OCI-LY7 (cell line): ENCODE measurements at regions not wholly inside any gene's neighbourhood (a gene's known extent, or its start where the extent isn't known, plus 50 kb on each side); places are given as distances from the start of the nearest gene placed in this dataset.

ENCODE experiments used
- BruUV-seq: library from RNA; stranded (reverse); fragments of 400-500 nt; replicated peaks from 2 replicates; lab custom pipeline; 2021; lab: Mats Ljungman, UMichigan
- CTCF ChIA-PET: fragments of 300-600 bp; sonication (Branson Sonifier 250); formaldehyde crosslinking; loops from one replicate; lab custom pipeline; 2022; ENCODE audit warnings: antibody characterized with exemption; ENCODE audit not compliant: unreplicated experiment; lab: Charles Lee
- POLR2A ChIA-PET: fragments of 300-600 bp; sonication (Branson Sonifier 250); formaldehyde crosslinking; loops from one replicate; lab custom pipeline; 2022; ENCODE audit warnings: antibody characterized with exemption; lab: Charles Lee
- DNase-seq: peaks from one replicate; pipeline ENCODE4 v3.0.0-alpha.2; 2015; ENCODE audit warnings: low spot score
- H2AFZ ChIP-seq: fragments of 200-600 bp; sonication (generic), shearing (Covaris generic); 2 replicates; pipeline ENCODE4 v1.6.1; 2014; ENCODE audit warnings: mild to moderate bottlenecking, antibody characterized with exemption, low read length, moderate library complexity
- H3K27ac ChIP-seq: fragments of 200-600 bp; sonication (generic); 2 replicates; pipeline ENCODE4 v1.5.1; 2014; ENCODE audit warnings: mixed run types, low read depth, mild to moderate bottlenecking, moderate library complexity, low read length, inconsistent platforms; ENCODE audit not compliant: poor library complexity, severe bottlenecking
- H3K36me3 ChIP-seq: fragments of 200-600 bp; sonication (generic); 2 replicates; pipeline ENCODE4 v1.6.1; 2014; ENCODE audit warnings: mild to moderate bottlenecking, antibody characterized with exemption, low read length, moderate library complexity, mixed read lengths; ENCODE audit not compliant: insufficient read depth
- H3K4me1 ChIP-seq: fragments of 200-600 bp; sonication (generic); 2 replicates; pipeline ENCODE4 v1.5.1; 2014; ENCODE audit warnings: mild to moderate bottlenecking, low read length; ENCODE audit not compliant: insufficient read depth, poor library complexity, severe bottlenecking
- H3K4me2 ChIP-seq: fragments of 200-600 bp; sonication (generic); 2 replicates; pipeline ENCODE4 v1.6.1; 2014; ENCODE audit warnings: mild to moderate bottlenecking, low read length
- H3K4me3 ChIP-seq: fragments of 200-600 bp; sonication (generic); 2 replicates; pipeline ENCODE4 v1.5.1; 2014; ENCODE audit warnings: mild to moderate bottlenecking, low read depth, low read length; ENCODE audit not compliant: poor library complexity, severe bottlenecking
- H3K79me2 ChIP-seq: fragments of 200-600 bp; sonication (generic); 2 replicates; pipeline ENCODE4 v1.6.1; 2016; ENCODE audit warnings: low read depth, mild to moderate bottlenecking, low read length, moderate library complexity, mixed read lengths; ENCODE audit not compliant: insufficient read depth
- H3K9me2 ChIP-seq: fragments of 200-600 bp; sonication (generic); 2 replicates; pipeline ENCODE4 v1.6.1; 2016; ENCODE audit warnings: mild to moderate bottlenecking, low read length, mixed read lengths; ENCODE audit not compliant: insufficient read depth
- H3K9me3 ChIP-seq: fragments of 200-600 bp; sonication (generic); 2 replicates; pipeline ENCODE4 v1.6.1; 2014; ENCODE audit warnings: mild to moderate bottlenecking, mixed run types, low read length, mixed read lengths
- H4K20me1 ChIP-seq: fragments of 200-600 bp; sonication (generic); 2 replicates; pipeline ENCODE4 v1.6.1; 2014; ENCODE audit warnings: mild to moderate bottlenecking, antibody characterized with exemption, low read length, moderate library complexity, mixed read lengths; ENCODE audit not compliant: insufficient read depth
- CTCF ChIP-seq: fragments of 200-600 bp; sonication (generic); conservative IDR thresholded peaks from 2 replicates; pipeline ENCODE4 v1.5.1; 2014; ENCODE audit warnings: mild to moderate bottlenecking, antibody characterized with exemption, low read length, moderate library complexity, mixed read lengths
- EZH2phosphoT487 ChIP-seq: fragments of 200-600 bp; sonication (generic); IDR thresholded peaks from 2 replicates; pipeline ENCODE4 v1.6.1; 2018; ENCODE audit warnings: low read depth, borderline replicate concordance, mild to moderate bottlenecking, mixed run types, antibody characterized with exemption, low read length, moderate library complexity, mixed read lengths
- intact Hi-C: fragments of 100-400 bp; cut with micrococcal nuclease; formaldehyde crosslinking; loops from one replicate; pipeline ENCODE4 v1.10.0; 2022; ENCODE audit not compliant: unreplicated experiment

GRCh38 chr13:97534540-97534939 lies 100.6 kb downstream of the RAP2A start:
- BruUV-seq = no TSS peak
- Histone ChIP-seq H3K36me3 (no peaks in the 10 kb centered on the region), H3K4me3 (no peak overlapping the region), H3K9me2 (no peaks in the 10 kb centered on the region), H3K9me3 (no peaks in the 10 kb centered on the region), H3K4me1 (no peaks in the 10 kb centered on the region), H3K27ac (no peak overlapping the region), H3K79me2 (no peaks in the 10 kb centered on the region), H4K20me1 (no peaks in the 10 kb centered on the region), H3K4me2 (no peak overlapping the region), H2AFZ (no peak overlapping the region)
- POLR2A ChIA-PET = no interaction called here
- no peak for DNase-seq
- TF ChIP-seq EZH2phosphoT487 = no peak
- no peak for TF ChIP-seq CTCF
- CTCF ChIA-PET = no interaction called here
- intact Hi-C loops = no loop called here

- BruUV-seq = no TSS peak
- Histone ChIP-seq H4K20me1 (no peaks in the 10 kb centered on the region), H3K4me2 (no peak overlapping the region), H2AFZ (no peak overlapping the region), H3K36me3 (no peaks in the 10 kb centered on the region), H3K4me1 (no peaks in the 10 kb centered on the region), H3K9me3 (no peaks in the 10 kb centered on the region), H3K9me2 (no peaks in the 10 kb centered on the region), H3K27ac (no peak overlapping the region), H3K79me2 (no peaks in the 10 kb centered on the region), H3K4me3 (no peak overlapping the region)
- no peak for TF ChIP-seq CTCF
- no peak for TF ChIP-seq EZH2phosphoT487
- intact Hi-C loops = no loop called here
- no peak for DNase-seq
- ChIA-PET POLR2A (no interaction called here), CTCF (no interaction called here)
Measured at GRCh38 chr13:97535614-97536013, 101.6 kb downstream of the RAP2A start.

GRCh38 chr13:97537110-97537509 lies 103.1 kb downstream of the RAP2A start:
- ChIA-PET POLR2A (no interaction called here), CTCF (no interaction called here)
- Histone ChIP-seq H3K27ac (no peak overlapping the region), H3K4me2 (no peak overlapping the region), H3K4me3 (no peak overlapping the region), H2AFZ (no peak overlapping the region), H3K36me3 (no peaks in the 10 kb centered on the region), H3K4me1 (no peaks in the 10 kb centered on the region), H3K79me2 (no peaks in the 10 kb centered on the region), H3K9me2 (no peaks in the 10 kb centered on the region), H4K20me1 (no peaks in the 10 kb centered on the region), H3K9me3 (no peaks in the 10 kb centered on the region)
- TF ChIP-seq CTCF (no peak), EZH2phosphoT487 (no peak)
- intact Hi-C loops = no loop called here
- BruUV-seq = no TSS peak
- no peak for DNase-seq
